ENCODE measurements at regions not wholly inside any gene's neighbourhood (a gene's known extent, or its start where the extent isn't known, plus 50 kb on each side); places are given as distances from the start of the nearest gene placed in this dataset.

- TF ChIP-seq CTCF (conservative IDR thresholded peaks at IDR 0.05; ENCODE audit: low read length) (no peak), EZH2phosphoT487 (IDR thresholded peaks at IDR 0.05; ENCODE audit: borderline replicate concordance, low read depth, low read length) (no peak)
- no peaks in the 10 kb centered on the region for H3K9me3 ChIP-seq (ENCODE audit: low read length)
- H3K4me2 ChIP-seq (ENCODE audit: low read length) = no peak overlapping the region
- DNase-seq (ENCODE audit: low spot score) = no peak
- no TSS peak for BruUV-seq (replicated peaks)
- H3K36me3 ChIP-seq (ENCODE audit: insufficient read depth, low read length) = no peaks in the 10 kb centered on the region
- no peaks in the 10 kb centered on the region for H3K4me1 ChIP-seq (ENCODE audit: insufficient read depth, low read length, poor library complexity, severe bottlenecking)
- H3K27ac ChIP-seq (ENCODE audit: low read depth, low read length, poor library complexity, severe bottlenecking) = no peak overlapping the region
- ChIA-PET CTCF (ENCODE audit: unreplicated experiment) (no interaction called here), POLR2A (interaction anchor here (0.6 kb wide), 2 partner anchors 39 to 84 kb away, joined by 3 read pairs; no protein-coding TSS in a partner anchor)
- no peaks in the 10 kb centered on the region for H3K9me2 ChIP-seq (ENCODE audit: insufficient read depth, low read length)
- no peaks in the 10 kb centered on the region for H3K79me2 ChIP-seq (ENCODE audit: insufficient read depth, low read depth, low read length)
- H4K20me1 ChIP-seq (ENCODE audit: insufficient read depth, low read length) = no peaks in the 10 kb centered on the region
- no peak overlapping the region for H2AFZ ChIP-seq (ENCODE audit: low read length)
- intact Hi-C loops (cut with micrococcal nuclease; ENCODE audit: unreplicated experiment) = no loop called here
- H3K4me3 ChIP-seq (ENCODE audit: low read depth, low read length, poor library complexity, severe bottlenecking) = no peak overlapping the region
These were observed 138.1 kb upstream of the NEIL3 start for GRCh38 chr4:177171588-177171987.

GRCh38 chr4:177175473-177175872 lies 134.2 kb upstream of the NEIL3 start:
- DNase-seq (ENCODE audit: low spot score) = no peak
- Histone ChIP-seq H3K4me1 (ENCODE audit: insufficient read depth, low read length, poor library complexity, severe bottlenecking) (no peaks in the 10 kb centered on the region), H3K36me3 (ENCODE audit: insufficient read depth, low read length) (no peaks in the 10 kb centered on the region), H2AFZ (ENCODE audit: low read length) (no peak overlapping the region), H3K4me3 (ENCODE audit: low read depth, low read length, poor library complexity, severe bottlenecking) (no peak overlapping the region), H3K4me2 (ENCODE audit: low read length) (no peak overlapping the region), H4K20me1 (ENCODE audit: insufficient read depth, low read length) (no peaks in the 10 kb centered on the region), H3K9me3 (ENCODE audit: low read length) (no peaks in the 10 kb centered on the region), H3K27ac (ENCODE audit: low read depth, low read length, poor library complexity, severe bottlenecking) (no peak overlapping the region), H3K9me2 (ENCODE audit: insufficient read depth, low read length) (no peaks in the 10 kb centered on the region), H3K79me2 (ENCODE audit: insufficient read depth, low read depth, low read length) (no peaks in the 10 kb centered on the region)
- no TSS peak for BruUV-seq (replicated peaks)
- POLR2A ChIA-PET = no interaction called here
- CTCF ChIA-PET (ENCODE audit: unreplicated experiment) = no interaction called here
- intact Hi-C loops (cut with micrococcal nuclease; ENCODE audit: unreplicated experiment) = no loop called here
- TF ChIP-seq EZH2phosphoT487 (IDR thresholded peaks at IDR 0.05; ENCODE audit: borderline replicate concordance, low read depth, low read length) (no peak), CTCF (conservative IDR thresholded peaks at IDR 0.05; ENCODE audit: low read length) (no peak)

GRCh38 chr4:177177541-177178081 lies 132.1 kb upstream of the NEIL3 start:
- H3K79me2 ChIP-seq (ENCODE audit: insufficient read depth, low read depth, low read length) = no peaks in the 10 kb centered on the region
- no peak overlapping the region for H3K4me3 ChIP-seq (ENCODE audit: low read depth, low read length, poor library complexity, severe bottlenecking)
- H3K4me2 ChIP-seq (ENCODE audit: low read length) = no peak overlapping the region
- ChIA-PET CTCF (ENCODE audit: unreplicated experiment) (no interaction called here), POLR2A (no interaction called here)
- no peak overlapping the region for H2AFZ ChIP-seq (ENCODE audit: low read length)
- no peak for TF ChIP-seq CTCF (conservative IDR thresholded peaks at IDR 0.05; ENCODE audit: low read length)
- no peak for TF ChIP-seq EZH2phosphoT487 (IDR thresholded peaks at IDR 0.05; ENCODE audit: borderline replicate concordance, low read depth, low read length)
- no peak for DNase-seq (ENCODE audit: low spot score)
- H3K9me3 ChIP-seq (ENCODE audit: low read length) = no peaks in the 10 kb centered on the region
- no peaks in the 10 kb centered on the region for H3K9me2 ChIP-seq (ENCODE audit: insufficient read depth, low read length)
- no peaks in the 10 kb centered on the region for H3K4me1 ChIP-seq (ENCODE audit: insufficient read depth, low read length, poor library complexity, severe bottlenecking)
- BruUV-seq (replicated peaks) = no TSS peak
- H4K20me1 ChIP-seq (ENCODE audit: insufficient read depth, low read length) = no peaks in the 10 kb centered on the region
- H3K36me3 ChIP-seq (ENCODE audit: insufficient read depth, low read length) = no peaks in the 10 kb centered on the region
- intact Hi-C loops (cut with micrococcal nuclease; ENCODE audit: unreplicated experiment) = no loop called here
- H3K27ac ChIP-seq (ENCODE audit: low read depth, low read length, poor library complexity, severe bottlenecking) = no peak overlapping the region
